NCI-H1048 (cell line): ENCODE measurements at regions not wholly inside any gene's neighbourhood (a gene's known extent, or its start where the extent isn't known, plus 50 kb on each side); places are given as distances from the start of the nearest gene placed in this dataset.

Source experiments
- DNase-seq: peaks from one replicate; lab custom pipeline; 2025; lab: John Stamatoyannopoulos, UW

DNA sequence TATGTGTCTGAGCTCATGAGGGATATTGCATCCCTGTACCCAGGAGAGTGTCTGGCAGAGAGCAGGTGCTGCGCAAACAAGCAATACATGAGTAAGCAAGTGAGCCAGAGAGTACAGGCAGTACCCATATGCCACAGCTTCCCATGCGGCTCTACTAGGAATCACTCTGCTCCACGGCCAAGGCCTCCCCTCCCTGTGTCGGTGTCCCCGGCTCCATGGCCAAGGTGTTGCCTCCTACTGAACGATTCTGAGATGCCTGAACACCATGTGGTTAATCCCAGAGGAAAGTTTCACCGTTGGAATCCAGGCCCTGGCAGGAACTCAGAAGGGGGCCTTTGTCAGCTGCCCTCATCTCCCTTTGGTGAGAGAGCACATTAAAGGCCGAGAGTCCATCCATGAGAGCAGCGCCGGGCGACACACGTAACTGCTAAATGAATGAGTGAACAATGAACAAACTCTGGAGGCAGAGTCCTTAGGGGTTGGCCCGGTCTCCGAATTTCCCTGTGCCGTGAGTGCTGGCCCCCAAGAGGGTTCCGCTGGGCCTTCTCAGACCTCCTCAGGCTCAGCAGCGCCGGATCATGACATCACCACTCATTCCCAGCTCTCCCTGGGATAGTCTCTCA lies 136.0 kb upstream of the FAM20C start:
- no peak for DNase-seq

DNA sequence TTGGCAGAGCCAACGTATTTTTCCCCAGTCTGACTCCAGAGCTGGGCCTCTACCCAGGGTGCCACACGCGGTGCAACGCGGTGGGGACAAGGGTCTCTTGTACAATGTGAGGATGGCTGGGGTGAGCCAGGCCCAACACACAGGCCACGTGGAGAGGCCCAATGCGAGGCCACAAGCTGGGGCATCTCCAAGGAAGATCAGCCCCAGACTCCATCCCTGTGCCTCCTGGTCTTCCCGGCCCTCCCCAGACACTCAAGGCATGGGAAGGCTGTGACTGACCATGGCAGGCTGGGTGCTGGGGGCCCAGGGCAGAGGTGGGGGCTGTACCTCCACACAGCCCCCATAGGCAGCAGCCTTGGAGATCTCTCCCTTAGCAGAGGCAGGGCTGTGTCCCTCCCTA lies 135.3 kb upstream of the FAM20C start:
- no peak for DNase-seq

DNA sequence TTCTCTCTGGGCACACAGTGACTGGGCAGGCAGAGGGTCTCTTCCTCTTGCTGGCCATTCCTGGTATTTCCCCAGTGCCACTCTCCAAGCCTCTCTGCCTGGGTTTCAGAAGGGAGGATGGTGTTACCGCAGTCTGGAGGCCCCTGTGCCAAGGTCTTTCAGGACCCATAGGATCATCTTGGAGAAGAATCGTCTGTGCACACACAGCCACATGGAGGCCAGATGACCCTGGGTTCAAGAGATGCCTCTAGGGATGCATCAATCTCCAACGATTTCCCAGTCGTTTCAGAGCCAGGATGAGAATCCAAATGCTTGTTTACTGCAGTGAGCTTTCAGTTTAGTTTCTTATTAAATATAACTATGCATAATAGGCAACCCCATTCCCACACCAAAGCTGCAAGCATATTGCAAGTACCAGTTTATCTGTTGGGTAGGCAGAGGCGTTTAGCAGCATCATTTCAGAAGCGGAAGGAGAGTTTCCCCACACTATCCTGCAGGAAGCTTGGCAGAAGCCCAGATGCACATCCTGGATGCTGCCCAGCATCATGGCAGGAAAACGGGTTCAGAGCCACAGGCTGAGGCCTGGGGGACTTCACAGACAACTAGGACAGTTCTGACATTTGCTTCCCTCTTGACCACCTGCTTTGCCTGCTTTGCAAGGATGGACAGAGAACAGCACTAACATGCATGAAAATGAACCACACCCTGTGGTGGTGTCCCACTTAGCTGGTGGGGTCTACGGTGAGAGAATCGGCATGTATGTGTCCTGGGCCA lies 134.7 kb upstream of the FAM20C start:
- DNase-seq, result no peak

DNA sequence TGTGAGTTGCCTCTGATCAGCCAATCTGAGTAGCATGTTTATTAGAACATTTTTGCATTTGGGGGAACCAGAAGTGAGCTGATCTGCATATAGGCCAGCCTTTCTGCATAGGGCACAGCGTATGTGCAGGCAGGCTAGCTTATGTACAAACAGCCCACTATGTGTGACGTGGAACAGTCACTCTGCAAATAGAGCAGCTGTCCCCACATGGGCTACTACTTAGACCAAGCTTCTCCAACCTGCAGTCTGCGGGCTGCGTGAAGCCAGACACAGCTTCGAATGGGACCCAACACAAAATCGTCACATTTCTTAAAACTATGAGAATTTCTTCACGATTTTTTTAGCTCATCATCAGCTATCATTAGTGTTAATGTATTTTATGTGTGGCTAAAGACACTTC lies 134.1 kb upstream of the FAM20C start:
- DNase-seq, result no peak

DNA sequence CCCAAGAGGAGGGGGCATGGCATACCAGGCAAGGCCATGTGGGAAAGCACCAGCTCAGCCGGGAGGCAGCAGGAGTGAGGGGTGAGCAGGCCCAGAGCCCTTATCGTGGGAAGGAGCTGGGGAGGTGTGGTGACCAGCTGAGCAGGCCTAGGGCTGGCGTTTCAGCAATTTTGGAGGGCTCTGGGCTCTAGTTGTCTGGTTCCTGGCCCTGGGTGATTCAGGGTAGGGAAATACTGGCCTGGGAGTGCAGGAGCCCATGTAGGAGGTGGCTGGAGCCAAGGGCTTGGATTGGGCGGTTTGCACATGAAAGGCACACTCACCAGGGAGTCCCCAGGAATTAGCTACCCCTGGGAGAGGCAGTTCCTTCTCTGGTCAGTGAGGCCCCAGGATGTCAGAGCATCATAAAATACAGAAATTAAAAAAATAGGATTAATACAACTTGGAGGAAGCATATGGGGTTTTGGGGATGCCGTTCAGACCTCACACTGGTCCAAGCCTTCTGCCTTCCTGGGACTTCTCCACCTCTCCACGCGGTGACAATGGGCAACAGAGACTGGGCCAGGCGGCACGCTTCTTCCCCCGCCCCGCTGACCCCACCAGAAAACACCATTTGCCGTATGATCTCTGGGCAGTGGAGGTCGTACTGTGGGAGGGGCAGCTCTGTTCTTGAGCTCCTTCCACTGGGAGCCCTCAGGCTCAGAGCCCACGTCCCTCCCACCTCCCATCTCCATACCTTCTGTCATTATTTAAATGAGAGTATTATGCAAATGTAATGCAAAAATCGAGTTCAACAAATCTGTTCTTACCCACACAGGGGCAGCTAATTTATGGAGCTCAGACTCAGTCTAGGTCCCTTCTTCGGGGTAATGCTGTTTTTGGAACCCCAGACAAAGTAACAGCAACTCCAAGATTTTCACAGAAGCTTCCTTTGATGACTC lies 133.0 kb upstream of the FAM20C start:
- peak; percentile 27 for DNase-seq

DNA sequence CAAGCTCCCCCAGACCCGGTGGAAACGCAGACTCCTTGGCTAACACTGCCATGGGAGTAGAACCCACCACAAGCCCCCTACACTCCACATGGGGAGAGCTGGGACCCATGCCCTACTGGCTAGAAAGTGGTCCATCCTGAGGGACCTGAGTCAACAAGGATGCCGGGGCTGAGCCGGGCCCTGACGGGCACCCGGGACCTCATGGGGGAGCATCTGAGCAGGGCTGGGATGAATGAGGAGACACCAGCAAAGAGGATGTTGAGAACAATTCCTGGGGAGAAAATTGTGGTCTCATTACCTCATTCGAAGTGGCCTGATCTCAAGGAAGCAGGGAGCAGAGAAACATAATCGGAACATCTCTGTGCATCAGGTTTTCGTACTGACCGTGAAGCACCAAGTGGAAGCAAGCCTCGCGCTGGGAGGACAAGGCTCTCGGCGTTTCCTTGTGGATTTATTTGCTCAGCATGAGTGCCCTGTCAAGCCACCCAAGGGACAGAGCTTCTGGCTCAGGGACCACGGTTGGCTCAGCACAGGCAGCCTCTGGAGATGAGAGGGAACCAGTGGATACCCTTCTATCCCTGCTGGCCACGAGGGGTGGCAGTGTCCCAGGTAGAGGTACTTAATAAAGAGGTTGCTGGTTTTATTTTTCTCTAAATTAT lies 132.2 kb upstream of the FAM20C start:
- no peak for DNase-seq

DNA sequence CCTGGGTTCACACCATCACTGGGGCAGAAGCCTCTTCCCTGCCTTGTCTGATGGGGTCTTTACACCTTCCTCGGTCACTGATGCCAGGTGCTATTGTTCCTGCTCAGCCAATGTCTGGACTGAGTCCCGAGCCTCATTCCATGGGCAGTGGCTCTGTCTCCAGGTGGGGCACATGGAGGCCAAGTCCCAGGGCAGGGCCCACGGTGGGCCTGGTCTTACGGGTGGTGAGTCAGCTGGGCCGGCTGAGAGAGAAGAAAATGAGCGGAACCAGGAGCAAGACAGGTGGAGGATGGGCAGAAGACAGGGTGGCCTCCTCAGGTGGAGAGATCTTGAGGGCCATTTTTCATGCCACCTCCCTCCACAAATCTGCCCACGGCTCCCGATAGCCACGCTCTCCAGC lies 131.7 kb upstream of the FAM20C start:
- DNase-seq, result no peak

DNA sequence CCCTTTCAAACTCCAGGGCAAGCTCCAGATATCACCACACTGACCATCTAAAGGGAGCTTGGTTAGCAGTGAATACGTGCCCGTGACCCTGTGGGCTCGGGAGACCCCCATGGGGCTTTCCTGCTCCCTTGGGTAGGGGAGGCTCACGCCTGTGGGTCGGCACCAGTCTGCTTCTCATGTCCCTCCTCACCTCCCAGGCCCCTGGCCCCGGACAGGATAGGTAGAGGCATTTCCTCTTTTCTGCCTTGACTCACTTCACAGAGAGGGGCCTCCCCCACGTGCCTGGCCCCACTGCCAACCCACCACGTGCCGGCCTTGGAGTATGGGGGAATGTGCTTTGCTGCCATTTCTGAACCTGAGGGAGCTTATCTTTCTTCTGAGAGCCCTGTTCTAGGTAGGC lies 131.3 kb upstream of the FAM20C start:
- no peak for DNase-seq

DNA sequence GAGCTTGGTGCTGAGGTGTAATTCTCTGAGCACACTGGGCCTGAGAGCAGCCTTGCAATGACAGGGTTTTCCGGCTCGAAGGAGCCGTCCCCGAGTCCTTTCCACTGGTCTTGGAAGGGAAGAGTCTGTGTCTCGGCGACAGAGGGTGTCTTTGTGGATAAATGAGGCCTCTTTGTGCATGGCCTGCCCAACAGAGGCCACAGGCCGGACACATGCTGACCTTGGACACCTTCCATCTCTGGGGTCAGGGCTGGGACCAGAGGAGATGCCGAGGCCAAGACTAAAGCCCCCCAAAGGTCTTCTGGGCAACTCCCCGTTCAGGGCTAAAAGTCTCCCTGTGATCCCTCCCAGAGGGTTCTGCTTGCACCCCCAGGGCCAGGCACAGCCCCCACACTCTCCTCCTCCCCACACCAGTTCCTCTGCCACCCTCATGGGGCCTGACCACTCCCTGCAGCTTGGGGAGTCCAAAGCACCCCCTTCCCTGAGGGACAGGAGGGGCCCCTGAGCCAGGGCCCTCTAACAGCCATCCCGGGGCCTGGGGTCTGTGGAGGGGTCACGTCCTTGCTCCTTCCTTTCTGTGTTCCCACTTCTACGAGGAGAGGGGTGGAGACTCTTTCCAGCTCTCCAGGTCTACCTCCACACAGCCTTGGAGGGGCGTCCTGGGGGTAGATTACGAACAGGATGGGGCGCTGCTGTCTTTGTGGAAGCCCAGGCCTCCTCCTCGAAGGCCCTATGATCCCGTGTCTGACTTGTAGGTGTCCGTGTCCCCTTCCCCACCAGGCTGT lies 130.6 kb upstream of the FAM20C start:
- no peak for DNase-seq

DNA sequence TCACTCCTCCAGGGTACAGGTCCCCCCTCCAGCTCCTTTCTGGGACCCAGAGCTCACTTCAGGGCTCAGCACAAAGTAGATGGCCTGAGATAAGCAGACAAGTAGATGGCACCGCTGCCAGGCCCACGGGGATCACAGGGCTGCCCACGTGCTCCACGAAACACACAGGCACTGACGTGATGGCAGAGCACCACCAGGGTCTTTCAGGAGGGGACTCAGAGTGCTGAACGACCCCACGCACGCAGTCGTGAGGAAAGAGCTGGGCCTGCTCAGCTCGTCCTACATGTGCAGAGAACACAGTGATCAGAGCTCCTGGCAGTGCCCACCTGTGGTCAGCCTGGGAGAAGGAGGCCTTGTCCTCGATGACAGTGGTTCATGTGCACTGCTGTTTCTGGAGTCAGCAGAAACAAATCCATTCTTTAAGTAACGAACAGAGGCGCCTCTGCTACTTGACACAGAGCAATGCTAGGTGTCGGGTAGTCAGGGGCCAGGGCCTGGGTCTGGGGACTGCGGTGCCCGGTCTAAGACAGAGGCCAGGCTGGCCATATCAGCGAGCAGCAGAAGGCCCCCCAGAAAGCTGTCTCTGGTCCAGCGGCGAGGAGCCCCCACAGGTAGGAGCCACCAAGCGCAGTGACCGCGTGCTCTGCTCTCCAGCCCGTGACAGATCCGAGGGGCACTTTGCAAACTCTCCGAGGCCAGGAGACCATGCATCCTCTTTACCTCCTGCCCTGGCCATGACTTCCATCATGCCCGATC lies 129.8 kb upstream of the FAM20C start:
- DNase-seq, result no peak

DNA sequence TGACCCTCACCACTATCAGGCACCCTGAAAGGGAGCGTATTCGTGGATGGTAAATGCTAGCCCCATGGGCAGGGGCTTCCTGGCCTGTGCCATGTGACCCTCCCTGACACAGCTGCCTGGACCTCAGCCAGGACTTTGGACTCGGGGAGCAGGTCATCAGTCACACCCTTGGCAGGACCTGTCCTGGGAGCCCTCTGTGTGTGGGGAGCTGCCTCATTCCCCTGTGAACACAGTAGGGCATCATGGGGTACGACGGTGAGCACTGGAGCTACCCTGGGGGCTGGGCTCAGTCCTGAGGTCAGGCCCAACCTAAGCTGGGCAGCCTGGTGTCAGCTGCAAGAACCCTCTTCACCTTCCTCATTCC lies 129.3 kb upstream of the FAM20C start:
- no peak for DNase-seq

DNA sequence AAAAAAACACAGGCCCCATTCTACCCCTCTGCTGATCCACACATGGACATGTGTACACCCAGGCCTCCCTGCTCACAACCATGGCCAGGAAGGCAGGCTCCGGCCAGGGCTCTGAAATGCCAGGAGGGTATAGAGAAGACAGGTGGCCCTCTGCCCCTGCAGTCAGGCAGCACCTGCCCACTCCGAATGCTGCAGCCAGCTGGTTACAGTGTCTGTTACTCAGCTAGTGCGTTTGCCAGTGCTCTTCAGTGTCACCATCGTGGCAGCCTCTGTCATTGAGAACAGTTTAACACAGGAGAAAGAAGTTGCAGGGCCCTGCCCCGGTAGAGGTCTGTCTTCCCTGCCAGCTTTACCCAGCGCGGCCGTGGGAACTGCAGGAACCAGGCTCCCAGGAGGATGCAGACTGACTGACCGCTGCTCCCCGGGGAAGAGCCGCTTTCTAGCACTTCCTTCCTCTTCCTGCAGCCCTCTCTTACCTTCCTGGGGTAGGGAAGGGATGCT lies 128.8 kb upstream of the FAM20C start:
- no peak for DNase-seq

DNA sequence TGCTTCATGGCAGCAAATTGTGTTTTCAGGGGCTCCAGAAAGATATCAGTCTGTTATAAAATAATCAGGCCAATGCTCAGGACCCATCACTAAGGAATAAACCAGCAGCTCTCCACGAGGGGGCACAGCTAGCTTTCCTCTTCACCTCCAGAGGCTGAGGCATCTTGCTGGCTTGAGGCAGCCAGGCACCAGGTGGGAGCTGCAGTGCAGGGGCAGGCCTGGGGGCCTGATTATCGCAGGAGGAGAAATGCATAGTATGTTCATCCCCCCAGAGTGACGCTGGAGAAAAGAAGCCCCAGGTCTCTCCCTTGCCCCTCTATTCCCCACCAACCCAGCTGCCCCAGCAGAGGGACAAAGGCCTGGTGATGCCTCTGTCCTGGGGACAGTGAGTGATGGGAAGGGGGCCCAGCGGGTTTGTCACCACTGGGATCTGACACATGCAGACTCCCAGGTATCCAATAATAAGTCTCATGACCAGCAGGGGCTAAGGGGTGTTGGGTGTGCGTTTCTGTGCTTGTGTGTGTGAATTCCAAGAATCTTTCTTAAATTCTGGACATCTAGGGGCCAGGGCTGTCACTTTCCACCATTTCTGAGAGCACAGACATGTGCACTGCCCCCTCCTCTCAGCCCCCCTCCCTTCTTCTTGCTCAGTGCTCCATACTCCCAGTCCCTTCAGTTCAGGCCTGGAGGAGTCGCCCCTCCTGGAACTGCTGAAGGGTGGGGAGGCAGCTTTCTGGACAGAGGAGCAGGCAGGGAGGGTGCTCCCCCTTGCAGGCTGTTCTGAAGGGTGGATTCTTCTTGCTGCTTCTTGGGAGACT lies 128.1 kb upstream of the FAM20C start:
- DNase-seq, result no peak

DNA sequence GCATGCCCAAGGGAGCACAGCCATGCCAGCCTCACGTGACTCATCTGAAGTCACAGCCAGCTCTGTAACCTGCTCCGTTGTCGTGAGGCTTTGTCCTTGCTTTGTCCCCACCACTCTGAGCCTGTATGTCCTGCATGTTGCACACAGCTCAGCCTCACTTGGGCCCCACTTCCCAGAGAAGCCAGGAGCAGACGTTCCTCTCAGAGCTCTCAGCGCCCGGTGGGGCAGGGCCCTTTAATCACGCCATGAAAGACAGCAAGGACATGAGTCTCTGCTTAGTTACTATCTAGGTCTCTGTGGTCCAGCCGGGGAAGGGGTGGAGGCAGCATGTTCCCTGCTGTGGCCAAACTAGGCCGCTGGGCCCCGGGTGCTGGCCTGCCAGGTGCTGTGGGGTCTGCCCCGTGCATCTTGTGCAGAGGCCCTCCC lies 127.4 kb upstream of the FAM20C start:
- DNase-seq, result no peak

DNA sequence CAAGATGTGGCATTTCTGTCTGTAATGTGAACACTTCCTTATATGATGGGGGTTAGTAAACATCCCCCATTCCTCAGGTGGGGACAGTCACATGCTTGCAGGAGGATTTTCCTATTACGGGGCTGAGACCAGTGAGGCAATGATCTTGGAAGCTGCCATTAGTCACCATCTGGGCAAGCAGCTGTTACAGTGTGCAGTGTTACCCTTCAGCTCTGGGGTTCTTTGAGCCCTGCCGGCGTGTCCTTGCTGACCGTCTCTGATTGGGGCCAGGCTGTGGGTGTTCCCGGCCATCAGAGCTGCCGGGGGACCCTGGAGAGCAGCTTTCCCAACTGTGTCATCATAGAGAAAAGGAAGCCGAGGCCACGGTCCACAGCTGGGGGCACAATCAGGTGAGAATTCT lies 126.8 kb upstream of the FAM20C start:
- no peak for DNase-seq

DNA sequence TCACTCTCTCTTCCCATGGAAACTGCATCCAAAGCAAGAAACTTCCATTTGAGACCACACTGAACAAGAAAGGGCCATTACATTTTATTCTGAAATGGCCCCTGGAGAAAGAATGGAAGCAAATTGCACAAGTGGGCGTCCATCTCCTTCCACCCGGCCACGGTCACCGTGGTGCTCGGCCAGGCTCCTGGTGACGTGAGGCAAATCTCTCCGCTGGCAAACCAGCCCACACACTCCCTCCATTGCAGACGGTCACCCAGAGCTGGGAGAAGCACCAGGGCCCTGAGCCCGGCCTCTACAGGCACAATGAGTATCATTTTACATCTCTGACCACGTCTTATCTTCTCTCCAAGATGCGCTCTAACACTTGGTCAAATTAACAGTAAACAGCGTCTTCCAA lies 126.1 kb upstream of the FAM20C start:
- DNase-seq, result no peak

DNA sequence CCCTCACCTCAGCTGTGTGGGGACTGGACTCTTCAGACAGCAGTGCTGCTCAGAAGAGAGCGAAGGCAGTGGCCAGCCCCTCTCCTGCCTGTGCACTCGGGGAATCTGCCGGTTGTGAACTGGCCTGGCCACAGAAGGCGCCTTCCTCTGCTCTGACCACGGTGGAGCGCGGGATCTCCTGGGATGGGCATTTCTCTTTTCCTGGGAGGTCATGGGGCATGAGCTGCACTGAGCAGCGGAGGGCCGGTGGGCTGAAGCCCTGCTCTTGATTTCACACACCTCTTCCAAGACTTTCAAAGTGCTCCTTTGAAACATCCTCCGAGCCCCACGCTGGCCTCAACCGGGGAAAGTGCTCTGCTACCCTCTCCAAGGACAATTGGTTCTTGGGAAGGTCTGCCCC lies 125.6 kb upstream of the FAM20C start:
- no peak for DNase-seq

DNA sequence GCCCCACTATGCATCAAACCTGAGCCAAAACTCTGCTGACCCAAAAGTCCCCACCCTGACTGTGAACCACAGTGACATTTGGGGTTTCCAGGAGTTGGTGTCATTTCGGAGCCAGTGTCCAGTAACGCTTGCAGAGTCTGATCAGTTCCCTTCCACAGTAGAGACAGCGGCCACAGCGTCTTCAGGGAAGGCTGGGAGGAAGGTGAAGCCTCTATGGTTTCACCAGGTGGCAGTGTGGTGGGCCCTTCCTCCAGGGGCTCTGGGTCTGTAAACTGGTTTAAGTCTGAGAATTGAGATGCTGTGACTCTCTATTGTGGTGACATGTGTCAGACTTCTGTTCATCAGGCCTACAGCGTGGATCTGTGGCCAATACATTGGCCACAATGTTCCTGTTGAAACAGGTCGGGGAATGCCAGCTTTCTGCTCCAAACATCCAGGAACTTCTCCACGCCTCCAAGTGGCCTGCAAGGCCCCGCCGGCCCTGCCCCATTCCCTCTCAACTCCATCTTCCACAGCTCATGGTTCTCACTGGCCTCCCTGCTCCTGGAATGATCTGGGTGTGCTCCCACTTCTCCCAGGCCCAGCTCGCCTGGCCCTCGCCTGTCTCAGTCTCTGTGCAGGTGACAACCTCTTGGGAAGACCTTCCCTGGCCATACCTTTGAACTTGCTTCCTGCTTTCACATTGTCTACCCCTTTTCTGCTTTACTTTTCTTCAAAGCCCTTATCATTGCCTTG lies 124.5 kb upstream of the FAM20C start:
- no peak for DNase-seq

DNA sequence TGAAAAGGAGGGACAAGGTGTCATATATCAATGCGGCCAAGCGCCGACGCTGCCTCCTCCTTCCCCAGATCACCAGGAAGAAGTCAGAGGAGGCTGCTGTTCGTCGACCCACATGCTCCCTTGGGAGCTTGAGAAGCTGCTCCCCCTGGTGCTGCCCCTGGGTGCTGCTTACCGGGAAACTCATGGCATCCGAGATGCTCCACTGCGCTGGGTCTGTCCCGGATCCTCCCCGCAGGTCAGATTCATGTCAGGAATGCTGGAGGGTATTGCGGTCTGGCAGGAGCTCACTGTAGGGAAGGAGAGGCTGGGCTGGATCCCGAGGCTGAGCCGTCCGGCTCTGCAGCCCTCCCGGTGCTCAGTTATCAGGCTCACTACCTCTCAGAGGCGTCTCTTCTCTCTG lies 123.7 kb upstream of the FAM20C start:
- DNase-seq, result no peak
